NOMO-1 treated with DMSO at 0.1 percent for 48 hours (cell line): ENCODE measurements at regions not wholly inside any gene's neighbourhood (a gene's known extent, or its start where the extent isn't known, plus 50 kb on each side); places are given as distances from the start of the nearest gene placed in this dataset.
A peak's percentile ranks its signal among the peaks of the same experiment; 100 is the strongest.
"Not testable (repeated sequence)": the region's sequence is repeated elsewhere in the genome, so short reads cannot be mapped to it uniquely, and the experiment has no call there.

Experiments used
- DNase-seq: peaks from one replicate; lab custom pipeline; 2025; ENCODE audit not compliant: unreplicated experiment; lab: John Stamatoyannopoulos, UW

DNA sequence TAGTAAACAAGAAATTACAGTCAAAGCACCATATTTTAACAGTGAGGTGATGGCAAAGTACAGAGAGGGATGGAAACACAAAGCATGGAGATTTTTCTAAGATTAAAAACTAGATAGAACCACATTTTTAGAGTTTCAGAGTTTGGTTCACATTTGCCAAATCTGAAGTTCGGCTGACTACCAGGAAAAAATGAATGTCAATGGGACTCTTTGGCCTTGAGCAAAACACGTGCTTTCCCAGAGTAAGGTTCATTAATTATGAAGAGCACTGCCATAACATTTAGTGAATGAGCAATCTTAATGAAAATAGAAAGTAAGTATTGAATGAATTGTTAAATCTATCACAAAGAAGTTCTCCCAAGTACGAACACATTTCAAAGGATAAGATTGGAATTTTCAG is 571.2 kb upstream of the VRK2 start:
- DNase-seq, result no peak

DNA sequence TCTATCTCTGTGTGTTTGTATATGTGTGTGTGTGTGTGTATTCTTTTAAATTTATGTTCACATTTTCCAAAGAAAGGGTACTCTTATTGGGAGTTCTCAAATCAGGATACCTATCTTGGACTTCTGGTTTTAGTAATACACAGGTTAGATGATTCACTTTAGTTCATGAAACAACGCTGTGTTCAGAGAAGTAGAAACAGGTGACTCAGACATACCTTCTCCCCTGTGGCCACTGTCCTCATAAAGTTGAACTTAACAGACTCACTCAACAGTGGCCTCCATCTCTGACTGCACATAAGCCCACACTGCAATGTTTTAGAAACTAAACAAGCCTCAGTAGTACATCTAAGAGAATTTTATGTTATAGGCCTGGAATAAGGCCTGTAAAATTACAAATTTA is 566.6 kb upstream of the VRK2 start:
- no peak for DNase-seq

DNA sequence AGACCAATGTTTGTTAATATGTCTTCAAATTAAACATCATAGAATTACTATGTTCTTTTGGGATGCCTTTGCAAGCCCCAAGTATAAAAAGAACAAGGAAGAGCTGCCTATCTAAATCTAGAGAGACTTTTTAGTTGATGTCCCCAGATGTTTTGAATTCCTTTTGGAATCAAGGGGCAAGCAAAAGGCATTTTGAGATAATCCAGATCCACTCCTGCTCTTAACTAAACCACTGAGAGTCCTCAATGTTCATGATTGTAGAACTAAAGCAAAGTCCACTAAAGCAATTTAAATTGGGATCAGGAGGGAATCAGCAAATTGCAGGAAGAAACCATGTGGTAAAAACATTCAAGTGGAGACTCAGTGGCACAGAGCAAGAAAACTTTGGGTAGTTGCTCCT is 558.5 kb upstream of the VRK2 start:
- no peak for DNase-seq

DNA sequence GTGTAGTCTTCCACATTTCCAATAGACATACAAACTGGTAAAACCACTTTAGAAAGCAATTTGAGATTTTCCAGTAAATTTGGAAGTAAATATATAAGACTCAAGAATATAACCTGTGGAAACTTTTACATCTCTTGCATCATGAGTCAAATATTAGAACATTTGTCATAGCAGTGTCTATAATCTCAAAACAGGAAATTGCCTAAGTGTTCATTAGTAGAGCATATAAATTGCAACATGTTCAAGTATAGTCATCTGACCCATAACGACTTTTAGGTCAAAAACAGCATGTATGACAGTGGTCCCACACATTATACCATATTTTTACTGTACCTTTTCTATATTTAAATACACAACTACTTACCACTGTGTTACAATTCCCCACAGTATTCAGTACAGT is 555.9 kb upstream of the VRK2 start:
- DNase-seq, result peak; percentile 68

DNA sequence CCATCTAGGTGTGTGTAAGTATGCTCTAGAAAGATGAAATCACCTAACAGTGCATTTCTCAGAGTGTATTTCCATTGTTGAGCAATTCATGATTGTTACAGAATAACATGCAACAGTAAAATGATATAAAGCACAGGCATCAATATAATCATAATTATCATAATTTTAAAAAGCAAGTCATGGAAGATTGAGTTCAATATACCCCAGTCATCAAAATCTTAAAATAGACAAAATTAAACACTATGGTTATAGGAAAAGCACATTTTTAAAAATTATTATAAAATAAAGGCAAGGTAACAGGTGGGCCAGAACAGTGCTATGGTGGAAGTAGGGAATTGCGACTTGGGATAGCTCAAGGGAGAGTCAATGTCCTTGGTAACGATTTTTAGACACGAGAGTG is 555.4 kb upstream of the VRK2 start:
- no peak for DNase-seq

DNA sequence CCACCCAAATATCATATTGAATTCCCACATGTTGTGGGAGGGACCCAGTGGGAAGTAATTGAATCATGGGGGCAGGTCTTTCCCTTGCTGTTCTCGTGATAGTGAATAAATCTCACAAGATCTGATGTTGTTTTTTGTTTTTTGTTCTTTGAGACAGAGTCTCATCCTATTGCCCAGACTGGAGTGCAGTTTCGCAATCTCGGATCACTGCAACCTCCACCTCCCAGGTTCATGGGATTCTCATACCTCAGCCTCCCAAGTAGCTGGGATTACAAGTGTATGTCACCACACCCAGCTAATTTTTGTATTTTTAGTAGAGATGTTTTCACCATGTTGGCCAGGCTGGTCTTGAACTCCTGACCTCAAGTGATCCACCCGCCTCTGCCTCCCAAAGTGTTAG is 552.6 kb upstream of the VRK2 start:
- not testable (repeated sequence) for DNase-seq

DNA sequence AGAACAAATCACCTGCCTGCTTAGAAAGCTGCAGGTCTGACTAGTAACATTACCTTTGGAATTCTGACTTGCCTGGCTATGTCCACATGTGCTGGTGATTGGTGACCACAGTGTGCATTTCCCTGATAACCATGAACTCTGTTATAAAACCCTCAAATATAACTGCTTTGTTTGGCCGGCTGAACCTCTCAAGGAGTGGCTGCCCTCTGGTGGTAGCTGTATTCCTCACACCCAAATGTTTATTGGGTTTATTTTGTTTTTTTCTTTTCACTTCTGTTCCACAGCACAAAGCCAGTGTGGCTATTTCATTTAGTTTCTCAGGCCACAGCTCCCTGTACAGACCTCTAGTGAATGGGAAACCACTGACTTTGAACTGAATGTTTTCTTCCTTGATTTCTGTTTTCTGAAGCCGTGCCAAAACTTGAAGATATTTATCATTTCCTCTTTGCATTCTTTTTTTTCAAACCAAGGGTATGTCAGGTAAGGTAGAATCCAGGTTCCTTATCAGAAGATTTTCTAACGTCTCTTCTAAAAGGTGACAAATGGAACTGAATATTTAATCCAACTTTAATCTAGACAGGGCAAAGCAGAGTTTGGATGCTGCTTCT is 549.0 kb upstream of the VRK2 start:
- peak; percentile 54 for DNase-seq

DNA sequence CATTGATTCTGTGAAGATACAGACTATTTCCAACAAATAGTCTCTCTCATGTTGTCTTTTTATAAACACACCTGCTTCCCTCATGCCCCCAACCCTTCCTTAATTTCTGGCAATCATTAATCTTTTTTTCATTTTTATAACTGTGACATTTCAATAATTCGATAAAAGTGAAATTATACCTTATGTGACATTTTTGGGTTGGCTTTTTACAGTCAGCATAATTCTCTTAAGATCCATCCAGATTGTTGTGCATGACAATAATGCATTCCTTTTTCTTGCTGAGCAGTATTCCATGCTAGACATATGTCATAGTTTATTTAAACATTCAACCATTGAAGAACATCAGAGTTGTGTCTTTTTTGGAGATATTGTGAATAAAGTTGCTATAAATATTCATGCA is 541.8 kb upstream of the VRK2 start:
- DNase-seq, result no peak

DNA sequence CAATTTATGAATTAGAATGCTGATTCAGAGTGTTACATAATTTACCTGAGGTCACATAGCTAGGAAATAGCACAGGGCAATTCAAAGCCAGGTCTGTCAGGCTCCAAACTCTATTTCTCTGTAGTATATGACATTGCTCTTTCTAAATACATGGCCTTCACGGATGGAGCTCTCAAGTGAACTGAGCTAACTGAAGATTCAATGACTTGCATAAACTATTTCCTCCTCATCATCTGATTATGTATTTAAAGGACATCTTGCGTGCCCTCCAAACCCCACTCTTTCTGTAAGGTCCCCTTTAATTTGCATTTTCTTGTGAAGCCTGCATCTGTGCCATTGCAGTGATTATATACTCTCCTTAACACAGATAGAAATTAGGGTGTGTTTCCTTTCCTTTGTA is 537.4 kb upstream of the VRK2 start:
- no peak for DNase-seq

DNA sequence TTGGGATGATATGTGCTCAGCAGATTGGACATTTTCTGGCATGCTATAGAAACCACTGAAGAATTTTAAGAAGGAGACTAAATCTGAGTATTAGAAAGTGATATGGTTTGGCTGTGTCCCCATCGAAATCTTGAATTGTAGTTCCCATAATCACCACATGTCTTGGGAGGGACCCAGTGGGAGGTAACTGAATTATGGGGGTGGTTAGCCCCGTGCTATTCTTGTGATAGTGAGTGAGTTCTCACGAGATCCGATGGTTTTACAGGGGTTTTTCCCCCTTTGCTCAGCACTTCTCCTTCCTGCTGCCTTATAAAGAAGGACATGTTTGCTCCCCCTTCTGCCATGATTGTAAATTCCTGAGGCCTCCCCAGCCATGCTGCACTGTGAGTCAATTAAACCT is 535.9 kb upstream of the VRK2 start:
- no peak for DNase-seq

DNA sequence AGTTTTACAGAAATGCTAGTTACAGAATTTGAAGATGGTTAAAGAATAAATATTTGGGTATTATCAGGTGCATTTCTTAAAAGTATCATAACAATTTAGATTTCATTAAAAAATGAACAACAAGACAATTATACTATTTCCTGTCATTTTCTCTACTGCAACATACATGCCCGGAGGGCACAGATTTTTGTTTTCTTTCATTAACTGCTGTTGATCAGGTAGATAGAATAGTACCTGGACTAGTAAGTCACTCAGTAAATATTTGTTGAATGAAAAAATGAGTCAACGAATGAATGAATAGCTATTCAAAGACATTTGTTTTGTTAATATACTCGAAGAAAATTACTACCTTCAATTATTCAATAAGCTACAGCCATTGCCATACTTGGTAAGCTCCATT is 531.2 kb upstream of the VRK2 start:
- DNase-seq, result no peak

DNA sequence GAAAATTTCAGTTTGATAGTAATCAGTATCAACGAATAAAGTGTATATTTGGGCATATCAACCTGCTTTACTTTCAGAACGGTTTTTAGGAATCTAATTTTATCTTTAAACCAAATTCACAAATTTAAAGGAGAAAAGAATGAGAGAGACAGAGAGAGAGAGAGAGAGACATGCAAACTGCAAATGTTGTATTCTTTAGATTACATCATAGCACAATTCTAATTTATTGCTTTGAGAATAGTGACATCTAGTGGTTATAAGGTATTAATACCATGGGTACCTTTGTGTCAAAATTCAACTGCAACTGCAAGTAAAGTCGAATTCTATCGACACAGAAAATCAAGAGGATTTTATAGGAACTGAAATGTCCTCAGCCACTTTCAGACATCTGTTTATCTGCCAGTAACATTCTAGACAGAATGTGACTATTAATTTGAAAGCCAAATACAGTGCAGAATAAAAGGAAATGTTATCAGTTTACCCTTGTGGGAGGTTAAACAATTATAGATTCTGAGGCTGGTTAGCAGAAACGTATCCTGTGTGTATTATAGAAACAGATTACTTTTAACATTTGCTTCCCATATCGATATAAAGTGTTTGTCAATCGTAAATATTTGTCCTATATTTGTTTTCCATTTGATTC is 529.8 kb upstream of the VRK2 start:
- DNase-seq, result peak; percentile 54

DNA sequence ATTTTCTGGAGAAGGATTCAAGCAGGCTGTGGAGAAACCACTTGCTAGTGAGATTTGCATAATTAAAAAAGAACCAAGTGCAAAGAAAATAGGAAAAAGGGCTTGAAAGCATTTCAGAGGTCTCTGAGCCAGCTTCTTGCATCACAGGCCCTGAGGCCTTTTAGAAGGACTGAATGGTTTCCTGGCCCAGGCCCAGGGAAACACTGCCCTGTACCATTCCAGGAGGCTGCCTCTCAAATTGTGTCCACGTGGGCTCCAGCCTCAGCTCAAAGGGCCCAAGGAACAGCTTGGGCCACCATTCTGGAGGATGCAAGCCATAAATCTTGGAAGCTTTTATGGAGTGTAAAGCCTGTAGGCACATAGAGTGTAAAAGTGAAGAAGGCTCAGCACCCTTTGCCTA is 523.3 kb upstream of the VRK2 start:
- no peak for DNase-seq

DNA sequence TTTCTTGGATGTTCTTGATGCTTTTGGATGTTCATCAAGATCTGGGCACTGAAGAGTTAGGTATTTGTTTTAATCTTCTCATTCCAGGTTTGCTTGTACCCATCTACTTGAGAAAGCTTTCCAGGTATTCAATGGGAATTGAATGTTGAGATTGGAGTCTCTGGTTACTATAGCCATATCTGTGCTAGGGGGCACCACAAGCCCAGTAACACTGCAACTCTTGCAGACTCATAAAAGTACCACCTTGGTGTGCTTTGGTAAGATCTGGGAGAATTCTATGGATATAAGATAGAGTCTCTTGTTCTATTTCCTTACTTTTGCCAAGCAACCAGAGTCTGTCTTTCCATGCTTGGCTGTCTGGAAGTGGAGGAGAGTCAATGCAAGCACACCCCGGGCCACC is 518.9 kb upstream of the VRK2 start:
- no peak for DNase-seq

DNA sequence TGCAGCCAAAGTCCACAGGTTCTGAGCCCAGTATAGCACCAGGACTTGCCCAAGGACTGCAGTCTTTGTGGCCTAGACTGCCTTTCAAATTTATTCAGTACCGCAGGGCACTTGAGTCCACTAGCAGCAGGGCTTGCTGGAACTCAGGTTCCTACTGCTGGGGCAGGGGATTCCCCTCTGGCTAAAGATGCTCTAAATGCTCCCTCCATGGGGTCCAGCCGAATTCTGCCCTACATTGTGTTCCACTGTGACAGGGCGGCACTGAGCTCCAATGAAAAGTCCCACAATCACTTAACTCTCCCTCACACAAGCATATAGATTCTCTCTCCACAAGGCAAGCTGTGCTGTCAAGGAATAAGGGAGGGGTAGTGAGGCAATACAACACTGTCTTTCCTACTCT is 518.1 kb upstream of the VRK2 start:
- DNase-seq, result no peak

DNA sequence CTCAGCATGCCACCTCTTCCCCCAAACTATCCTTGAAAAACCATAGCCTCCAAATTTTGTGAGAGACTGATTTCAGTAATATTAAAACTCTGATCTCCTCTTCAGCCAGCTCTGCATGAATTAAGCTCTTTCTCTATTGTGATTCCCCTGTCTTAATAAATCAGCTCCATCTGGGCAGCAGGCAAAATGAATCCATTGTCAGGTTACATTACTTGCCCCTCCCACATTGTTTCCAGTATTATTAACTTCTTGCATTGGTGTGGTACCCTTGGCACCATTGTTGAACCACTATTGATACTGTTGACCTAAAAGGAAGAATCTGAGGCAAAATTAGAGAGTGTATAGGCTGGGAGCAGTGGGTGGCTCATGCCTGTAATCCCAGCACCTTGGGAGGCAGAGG is 512.2 kb upstream of the VRK2 start:
- DNase-seq, result no peak

DNA sequence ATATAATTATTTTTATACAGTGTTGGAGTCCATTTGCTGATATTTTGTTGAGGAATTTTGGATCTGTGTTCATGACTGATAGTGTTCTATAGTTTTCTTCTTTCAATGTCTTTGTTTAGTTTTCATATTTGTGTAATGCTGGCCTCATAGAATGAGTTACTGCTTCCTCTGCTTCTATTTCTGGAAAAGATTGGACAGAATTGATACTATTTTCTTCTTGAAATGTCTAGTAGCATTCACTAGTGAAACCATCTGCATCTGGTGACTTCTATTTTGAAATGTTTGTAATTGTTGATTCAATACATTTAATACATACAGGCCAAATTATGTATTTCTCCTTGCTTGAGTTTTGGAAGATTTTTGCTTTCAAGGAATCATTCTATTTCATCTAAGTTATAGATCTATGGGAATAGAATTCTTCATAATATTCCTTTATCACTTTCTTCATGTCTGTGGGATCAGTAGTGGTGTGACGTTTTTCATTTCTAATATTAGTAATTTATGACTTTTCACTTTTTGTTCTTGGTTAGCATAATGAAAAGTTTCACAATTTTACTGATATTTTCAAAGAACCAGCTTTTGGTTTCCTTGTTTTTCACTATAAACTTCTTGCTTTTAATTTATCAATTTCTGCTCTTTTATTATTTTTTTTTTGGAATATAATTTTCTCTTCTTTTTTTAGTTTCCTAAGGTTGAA is 509.9 kb upstream of the VRK2 start:
- DNase-seq, result no peak

DNA sequence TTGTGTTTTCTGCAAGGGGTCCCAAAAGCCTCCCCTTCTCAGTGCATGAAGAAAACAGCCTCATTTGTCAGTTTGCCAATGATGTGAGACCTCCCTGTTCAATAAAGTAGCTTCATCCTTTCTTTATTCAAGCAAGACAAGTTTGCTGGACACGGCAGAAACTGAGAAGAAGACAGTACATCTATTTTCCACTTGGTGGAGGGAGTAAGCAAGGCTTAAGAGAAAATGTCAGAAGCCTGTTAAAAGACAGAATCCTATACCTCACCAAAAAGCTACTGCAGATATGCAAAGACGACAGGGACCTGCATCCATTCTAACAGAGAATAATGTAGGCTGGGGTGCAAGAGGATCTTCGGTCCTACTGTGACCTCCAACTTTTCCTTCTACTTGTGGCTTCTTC is 506.8 kb upstream of the VRK2 start:
- DNase-seq, result no peak

DNA sequence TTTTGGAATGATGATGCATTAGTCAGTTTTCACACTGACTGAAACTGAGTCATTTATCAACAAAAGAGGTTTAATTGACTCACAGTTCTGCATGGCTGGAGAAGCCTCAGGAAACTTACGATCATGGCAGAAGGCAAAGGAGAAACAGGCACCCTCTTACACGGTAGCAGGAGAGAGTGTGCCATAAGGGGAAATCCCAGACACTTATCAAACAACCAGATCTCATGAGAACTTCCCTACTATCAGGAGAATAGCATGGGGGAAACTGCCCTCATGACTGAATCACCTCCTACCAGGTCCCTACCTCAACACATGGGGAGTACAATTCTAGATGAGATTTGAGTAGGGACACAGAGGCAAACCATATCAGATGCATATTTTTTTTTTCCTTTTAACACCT is 504.5 kb upstream of the VRK2 start:
- no peak for DNase-seq

DNA sequence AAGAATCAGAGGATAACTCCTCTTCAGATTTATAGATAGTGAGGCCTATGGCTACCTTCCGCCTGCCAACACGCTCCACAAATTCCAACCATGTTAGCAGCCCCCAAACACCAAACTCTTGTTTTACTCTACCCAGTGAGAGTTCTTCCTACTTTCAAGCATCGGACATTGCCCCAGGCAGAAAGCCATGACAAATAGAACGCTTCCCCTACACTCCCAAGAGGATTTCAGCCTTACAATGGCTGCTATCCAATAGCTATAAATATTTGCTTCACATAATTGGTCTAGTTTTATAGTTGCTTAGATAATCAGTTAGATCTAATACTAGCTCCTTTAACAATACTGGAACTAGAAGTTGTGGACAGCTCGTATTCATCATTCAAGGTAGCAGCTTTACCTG is 503.4 kb upstream of the VRK2 start:
- no peak for DNase-seq

DNA sequence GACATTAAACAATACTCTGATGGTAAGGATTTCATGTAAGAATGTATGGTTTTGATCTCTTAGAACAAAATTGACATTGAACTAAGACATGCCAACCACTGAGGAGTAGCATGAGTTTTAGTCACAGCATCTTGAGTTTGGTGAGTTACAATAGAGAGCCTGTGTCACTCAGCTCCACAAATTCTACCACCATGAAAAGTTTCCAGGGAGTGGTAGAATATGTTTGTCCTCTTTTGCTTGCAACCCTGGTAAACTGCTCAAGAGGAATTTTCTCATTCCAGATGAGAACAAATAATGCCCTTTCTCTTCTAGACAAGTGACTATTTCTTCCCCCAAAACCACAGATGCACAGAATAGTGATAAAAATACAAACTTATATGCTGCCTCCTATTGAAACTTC is 502.0 kb upstream of the VRK2 start:
- no peak for DNase-seq

DNA sequence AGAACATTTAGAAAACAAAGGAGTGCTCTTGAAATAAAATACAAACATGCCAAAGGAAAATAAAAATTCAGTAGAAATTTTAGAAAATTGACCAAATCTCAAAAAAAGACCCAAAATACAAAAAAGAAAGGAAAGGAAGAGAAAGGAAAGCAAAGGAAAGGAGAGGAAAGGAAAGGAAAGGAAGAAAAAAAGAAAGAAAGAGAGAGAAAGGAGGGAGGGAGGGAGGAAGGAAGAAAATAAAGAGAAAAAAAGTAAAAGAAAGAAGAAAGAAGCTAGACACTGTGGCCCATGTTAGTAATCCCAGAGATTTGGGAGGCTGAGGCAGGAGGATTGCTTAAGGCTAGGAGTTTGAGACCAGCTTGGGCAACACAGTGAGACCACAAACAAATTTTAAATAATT is 500.1 kb upstream of the VRK2 start:
- no peak for DNase-seq

DNA sequence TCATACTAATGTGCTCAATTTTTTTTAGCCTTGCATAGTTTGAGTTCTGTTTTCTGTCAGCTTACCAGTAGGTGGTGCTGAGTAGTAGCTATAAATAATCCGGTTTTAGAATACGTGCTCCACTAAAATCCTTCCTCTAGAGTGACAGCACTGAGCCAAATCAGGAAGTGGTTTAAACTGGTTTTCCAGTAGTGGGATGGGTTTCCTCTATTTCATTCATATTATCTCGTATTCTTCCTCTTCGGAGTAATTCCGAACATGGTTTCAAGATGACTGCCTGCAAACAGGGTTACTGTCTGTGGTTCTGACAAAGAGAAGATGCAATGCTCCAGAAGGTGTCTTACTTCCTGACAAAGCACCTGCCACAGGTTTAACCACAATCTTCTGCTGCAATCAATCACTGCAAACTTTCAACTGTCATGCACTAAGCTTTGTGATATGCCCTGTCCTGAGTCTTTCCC is 496.9 kb upstream of the VRK2 start:
- DNase-seq, result peak; percentile 82
